ENCODE measurements at regions not wholly inside any gene's neighbourhood (a gene's known extent, or its start where the extent isn't known, plus 50 kb on each side); places are given as distances from the start of the nearest gene placed in this dataset.

GRCh38 chr7:81025360-81025759 is 106.5 kb upstream of the SEMA3C start:
- BruUV-seq (replicated peaks), result no TSS peak
- Histone ChIP-seq H3K36me3 (ENCODE audit: control insufficient read depth in 2 of 2, extremely low read depth in 1 of 2, insufficient read depth in 2 of 2, low read length in 2 of 2) (no peaks in the 10 kb centered on the region), H3K4me1 (ENCODE audit: control insufficient read depth, extremely low read depth, insufficient read depth, low read length) (no peaks in the 10 kb centered on the region), H3K4me2 (ENCODE audit: insufficient read depth, low read length) (no peak overlapping the region), H3K27ac (ENCODE audit: insufficient read depth, low read depth, low read length) (no peak overlapping the region), H4K20me1 (replicated peaks; ENCODE audit: control insufficient read depth, extremely low read depth, insufficient read depth, low read length) (no peaks in the 10 kb centered on the region), H3K9ac (replicated peaks; ENCODE audit: extremely low read depth, insufficient read depth, low read length) (no peak overlapping the region), H3K27me3 (ENCODE audit: control insufficient read depth in 2 of 2, insufficient read depth in 2 of 2, low read length in 2 of 2) (peaks cover 0 to 5% of the 10 kb centered on the region in 2 experiments), H3K9me1 (replicated peaks; ENCODE audit: control insufficient read depth, extremely low read depth, insufficient read depth, low read length) (no peaks in the 10 kb centered on the region), H3K4me3 (replicated peaks in 1 of 3; ENCODE audit: insufficient read depth in 1 of 3, low read depth in 1 of 3, low read length in 3 of 3) (no peak overlapping the region), H2AFZ (ENCODE audit: low read depth, low read length) (no peak overlapping the region), H3K9me3 (replicated peaks; ENCODE audit: control insufficient read depth, insufficient read depth, low read length) (no peaks in the 10 kb centered on the region), H3K79me2 (ENCODE audit: control insufficient read depth, insufficient read depth, low read length) (no peaks in the 10 kb centered on the region)
- FAIRE-seq (no peak), DNase-seq (ENCODE audit: low read depth, low spot score) (peak; percentile 9)
- ChIA-PET POLR2A (no interaction called here), CTCF (no interaction called here)
- intact Hi-C loops (cut with micrococcal nuclease) (no loop called here), dilution Hi-C loops (cut with MboI; ENCODE audit: extremely low pct_ligation_motif_present, low sequenced_read_pairs) (no loop called here)
- TF ChIP-seq POLR2AphosphoS5 (IDR thresholded peaks at IDR 0.05; ENCODE audit: insufficient read depth, low read depth, low read length) (no peak), JUN (IDR thresholded peaks at IDR 0.05; ENCODE audit: borderline replicate concordance, insufficient read depth, insufficient read length, low read depth) (peak; percentile 33)

- no peaks in the 10 kb centered on the region for H3K36me3 ChIP-seq (ENCODE audit: control insufficient read depth in 2 of 2, extremely low read depth in 1 of 2, insufficient read depth in 2 of 2, low read length in 2 of 2)
- no peak overlapping the region for H3K27ac ChIP-seq (ENCODE audit: insufficient read depth, low read depth, low read length)
- FAIRE-seq (no peak), DNase-seq (ENCODE audit: low read depth, low spot score) (no peak)
- no peak overlapping the region for H3K9ac ChIP-seq (replicated peaks; ENCODE audit: extremely low read depth, insufficient read depth, low read length)
- no TSS peak for BruUV-seq (replicated peaks)
- no peak overlapping the region for H3K4me3 ChIP-seq (replicated peaks in 1 of 3; ENCODE audit: insufficient read depth in 1 of 3, low read depth in 1 of 3, low read length in 3 of 3)
- no peaks in the 10 kb centered on the region for H3K79me2 ChIP-seq (ENCODE audit: control insufficient read depth, insufficient read depth, low read length)
- no peaks in the 10 kb centered on the region for H3K9me3 ChIP-seq (replicated peaks; ENCODE audit: control insufficient read depth, insufficient read depth, low read length)
- TF ChIP-seq FOS (IDR thresholded peaks at IDR 0.05; ENCODE audit: borderline replicate concordance, insufficient read depth, low read length) (no peak), MAX (IDR thresholded peaks at IDR 0.05; ENCODE audit: insufficient read depth, insufficient read length) (no peak), JUN (IDR thresholded peaks at IDR 0.05; ENCODE audit: borderline replicate concordance, insufficient read depth, insufficient read length, low read depth) (no peak), MYC (IDR thresholded peaks at IDR 0.05; ENCODE audit: low read depth, low read length) (no peak), GATA2 (IDR thresholded peaks at IDR 0.05; ENCODE audit: insufficient read depth, insufficient read length, low read depth, low read length) (no peak), CTCF (IDR thresholded peaks at IDR 0.05; ENCODE audit: extremely low read depth in 1 of 2, insufficient read depth in 1 of 2, low read depth in 1 of 2, low read length in 2 of 2) (no peak), POLR2A (IDR thresholded peaks at IDR 0.05; ENCODE audit: low read depth, low read length) (no peak), POLR2AphosphoS5 (IDR thresholded peaks at IDR 0.05; ENCODE audit: insufficient read depth, low read depth, low read length) (no peak)
- no peaks in the 10 kb centered on the region for H3K9me1 ChIP-seq (replicated peaks; ENCODE audit: control insufficient read depth, extremely low read depth, insufficient read depth, low read length)
- intact Hi-C loops (cut with micrococcal nuclease) (no loop called here), dilution Hi-C loops (cut with MboI; ENCODE audit: extremely low pct_ligation_motif_present, low sequenced_read_pairs) (no loop called here)
- no peaks in the 10 kb centered on the region for H4K20me1 ChIP-seq (replicated peaks; ENCODE audit: control insufficient read depth, extremely low read depth, insufficient read depth, low read length)
- H3K4me1 ChIP-seq (ENCODE audit: control insufficient read depth, extremely low read depth, insufficient read depth, low read length), result no peaks in the 10 kb centered on the region
- no peaks in the 10 kb centered on the region for H3K27me3 ChIP-seq (ENCODE audit: control insufficient read depth in 2 of 2, insufficient read depth in 2 of 2, low read length in 2 of 2)
- ChIA-PET POLR2A (no interaction called here), CTCF (interaction anchor here (0.6 kb wide), 1 partner anchor 30 kb away, joined by 3 read pairs; no protein-coding TSS in a partner anchor)
- H3K4me2 ChIP-seq (ENCODE audit: insufficient read depth, low read length), result no peak overlapping the region
- H2AFZ ChIP-seq (ENCODE audit: low read depth, low read length), result no peak overlapping the region
These were observed 96.1 kb upstream of the SEMA3C start for GRCh38 chr7:81014908-81015307.
